Colonic mucosa (tissue), 4 donors: ENCODE measurements at regions not wholly inside any gene's neighbourhood (a gene's known extent, or its start where the extent isn't known, plus 50 kb on each side); places are given as distances from the start of the nearest gene placed in this dataset.

Experiments
- DNase-seq: peaks from one replicate; pipeline ENCODE4 v3.0.0-alpha.2; 2020
- H3K27ac ChIP-seq: fragments of 200-600 bp; one replicate; pipeline ENCODE4 v1.8.0; 2021
- H3K27me3 ChIP-seq: fragments of 200-600 bp; one replicate; pipeline ENCODE4 v1.8.0; 2021
- H3K36me3 ChIP-seq: fragments of 200-600 bp; one replicate; pipeline ENCODE4 v1.8.0; 2021
- H3K4me1 ChIP-seq: fragments of 200-600 bp; one replicate; pipeline ENCODE4 v1.8.0; 2021; ENCODE audit warnings: mild to moderate bottlenecking
- H3K4me3 ChIP-seq: fragments of 200-600 bp; one replicate; pipeline ENCODE4 v1.8.0; 2021
- H3K9ac ChIP-seq, 2 donors: one replicate each; pipeline ENCODE4 v1.7.0; 2013; ENCODE audit warnings: control low read depth in 2 of 2, low read depth in 2 of 2, low read length in 2 of 2
- H3K9me3 ChIP-seq: fragments of 200-600 bp; one replicate; pipeline ENCODE4 v1.8.0; 2021
- CTCF ChIP-seq: fragments of 200-600 bp; IDR thresholded peaks from one replicate; pipeline ENCODE4 v1.8.0; 2022; ENCODE audit warnings: antibody characterized with exemption, mild to moderate bottlenecking
- intact Hi-C: fragments of 100-400 bp; cut with DNase I; formaldehyde crosslinking; loops from one replicate; pipeline ENCODE4 v1.14.1; 2022
- donor health status: healthy.
- donor health status: DM: no; HTN: no; CAD: no.
- donor health status: DM: no; HTN: no; CAD: no.

- no peak overlapping the region for H3K9ac ChIP-seq
- intact Hi-C loops = loop anchor here (10.0 kb wide), 1 partner anchor 867 kb away; no protein-coding TSS in a partner anchor
- DNase-seq = no peak
- no peak overlapping the region for H3K4me3 ChIP-seq
- no peak for TF ChIP-seq CTCF
- H3K9me3 ChIP-seq = no peaks in the 10 kb centered on the region
- H3K27me3 ChIP-seq = no peaks in the 10 kb centered on the region
- H3K27ac ChIP-seq = no peak overlapping the region
- no peaks in the 10 kb centered on the region for H3K4me1 ChIP-seq
- H3K36me3 ChIP-seq = no peaks in the 10 kb centered on the region
Measured at GRCh38 chr3:22962244-22962643, 240.9 kb upstream of the UBE2E2 start.

DNA sequence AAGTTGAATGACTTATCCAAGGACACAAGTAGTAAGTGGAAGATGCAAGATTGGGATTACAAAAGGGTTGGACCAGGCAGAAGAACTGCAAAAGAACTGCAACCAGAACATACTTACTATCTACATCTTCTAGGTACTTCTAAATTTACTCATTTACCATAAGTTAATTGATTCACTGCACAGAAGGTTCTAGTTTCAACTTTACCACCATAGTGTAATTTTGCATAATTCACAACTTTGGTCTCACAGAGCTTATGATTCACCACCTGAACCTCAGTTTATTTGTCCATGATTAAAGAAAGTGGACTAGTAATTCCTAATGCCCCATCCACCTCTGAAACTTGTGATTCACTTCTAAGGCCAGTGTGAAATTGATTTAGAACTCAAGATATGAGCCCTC lies 236.8 kb upstream of the UBE2E2 start:
- Histone ChIP-seq H3K4me3 (no peak overlapping the region), H3K27me3 (no peaks in the 10 kb centered on the region), H3K4me1 (no peaks in the 10 kb centered on the region), H3K9me3 (no peaks in the 10 kb centered on the region), H3K9ac (no peak overlapping the region), H3K36me3 (no peaks in the 10 kb centered on the region), H3K27ac (no peak overlapping the region)
- DNase-seq = no peak
- intact Hi-C loops = loop anchor here (10.0 kb wide), 1 partner anchor 872 kb away; no protein-coding TSS in a partner anchor
- TF ChIP-seq CTCF = no peak

DNA sequence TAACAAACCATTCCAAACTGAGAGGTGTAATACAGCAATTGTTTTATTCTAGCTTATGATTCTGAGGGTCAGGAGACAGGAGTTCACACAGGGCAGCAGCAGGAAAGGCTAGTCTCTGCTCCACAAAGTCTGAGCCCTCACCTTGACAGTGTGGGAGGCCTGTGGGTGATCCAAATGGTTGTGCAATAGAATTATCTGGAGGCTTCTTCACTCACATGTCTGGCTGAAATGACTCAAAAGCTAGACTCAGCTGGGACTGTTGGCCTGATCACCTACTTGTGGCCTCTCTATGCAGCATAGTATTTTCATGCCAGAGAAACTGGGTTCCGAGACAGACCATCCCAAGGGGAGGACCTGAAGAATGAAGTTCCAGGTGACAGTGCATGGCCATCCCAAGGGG lies 233.9 kb upstream of the UBE2E2 start:
- Histone ChIP-seq H3K4me3 (no peak overlapping the region), H3K27me3 (no peaks in the 10 kb centered on the region), H3K9me3 (no peaks in the 10 kb centered on the region), H3K4me1 (no peaks in the 10 kb centered on the region), H3K27ac (no peak overlapping the region), H3K36me3 (no peaks in the 10 kb centered on the region), H3K9ac (no peak overlapping the region)
- intact Hi-C loops = loop anchor here (10.0 kb wide), 1 partner anchor 874 kb away; no protein-coding TSS in a partner anchor
- TF ChIP-seq CTCF = no peak
- no peak for DNase-seq

- no peak overlapping the region for H3K4me3 ChIP-seq
- no peaks in the 10 kb centered on the region for H3K9me3 ChIP-seq
- H3K27ac ChIP-seq = no peak overlapping the region
- H3K36me3 ChIP-seq = no peaks in the 10 kb centered on the region
- no peak overlapping the region for H3K9ac ChIP-seq
- no peaks in the 10 kb centered on the region for H3K4me1 ChIP-seq
- intact Hi-C loops = no loop called here
- no peaks in the 10 kb centered on the region for H3K27me3 ChIP-seq
- TF ChIP-seq CTCF = no peak
- no peak for DNase-seq
Measured at GRCh38 chr3:22971497-22971896, 231.6 kb upstream of the UBE2E2 start.

- Histone ChIP-seq H3K9ac (no peak overlapping the region), H3K9me3 (no peaks in the 10 kb centered on the region), H3K27ac (no peak overlapping the region), H3K27me3 (no peaks in the 10 kb centered on the region), H3K4me3 (no peak overlapping the region), H3K36me3 (no peaks in the 10 kb centered on the region), H3K4me1 (no peaks in the 10 kb centered on the region)
- no peak for DNase-seq
- TF ChIP-seq CTCF = no peak
- intact Hi-C loops = no loop called here
Measured at GRCh38 chr3:22977042-22977441, 226.1 kb upstream of the UBE2E2 start.
